ENCODE measurements at regions not wholly inside any gene's neighbourhood (a gene's known extent, or its start where the extent isn't known, plus 50 kb on each side); places are given as distances from the start of the nearest gene placed in this dataset.

- Histone ChIP-seq H3K9me3 (ENCODE audit: control insufficient read depth, insufficient read depth, low read length) (peaks cover 7% of the 10 kb centered on the region; the same call in 1 of the 2 replicates), H3K9me2 (replicated peaks; ENCODE audit: control insufficient read depth, low read length) (no peaks in the 10 kb centered on the region), H3K36me3 (ENCODE audit: control insufficient read depth, low read length) (no peaks in the 10 kb centered on the region), H3K79me2 (ENCODE audit: control insufficient read depth, low read length) (no peaks in the 10 kb centered on the region), H4K20me1 (ENCODE audit: control insufficient read depth, insufficient read depth, low read depth, low read length) (no peaks in the 10 kb centered on the region), H3K4me2 (ENCODE audit: low read length) (no peak overlapping the region), H3K4me3 (ENCODE audit: low read length) (no peak overlapping the region), H3K27me3 (ENCODE audit: control insufficient read depth, low read length) (no peaks in the 10 kb centered on the region), H3F3A (ENCODE audit: control insufficient read depth, insufficient read depth) (no peaks in the 10 kb centered on the region), H3K4me1 (ENCODE audit: control insufficient read depth, low read length) (no peaks in the 10 kb centered on the region), H3K27ac (ENCODE audit: low read depth, low read length) (no peak overlapping the region)
- TF ChIP-seq, protein P1, sequence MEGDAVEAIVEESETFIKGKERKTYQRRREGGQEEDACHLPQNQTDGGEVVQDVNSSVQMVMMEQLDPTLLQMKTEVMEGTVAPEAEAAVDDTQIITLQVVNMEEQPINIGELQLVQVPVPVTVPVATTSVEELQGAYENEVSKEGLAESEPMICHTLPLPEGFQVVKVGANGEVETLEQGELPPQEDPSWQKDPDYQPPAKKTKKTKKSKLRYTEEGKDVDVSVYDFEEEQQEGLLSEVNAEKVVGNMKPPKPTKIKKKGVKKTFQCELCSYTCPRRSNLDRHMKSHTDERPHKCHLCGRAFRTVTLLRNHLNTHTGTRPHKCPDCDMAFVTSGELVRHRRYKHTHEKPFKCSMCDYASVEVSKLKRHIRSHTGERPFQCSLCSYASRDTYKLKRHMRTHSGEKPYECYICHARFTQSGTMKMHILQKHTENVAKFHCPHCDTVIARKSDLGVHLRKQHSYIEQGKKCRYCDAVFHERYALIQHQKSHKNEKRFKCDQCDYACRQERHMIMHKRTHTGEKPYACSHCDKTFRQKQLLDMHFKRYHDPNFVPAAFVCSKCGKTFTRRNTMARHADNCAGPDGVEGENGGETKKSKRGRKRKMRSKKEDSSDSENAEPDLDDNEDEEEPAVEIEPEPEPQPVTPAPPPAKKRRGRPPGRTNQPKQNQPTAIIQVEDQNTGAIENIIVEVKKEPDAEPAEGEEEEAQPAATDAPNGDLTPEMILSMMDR (IDR thresholded peaks at IDR 0.05; ENCODE audit: low read depth, low read length, poor library complexity, severe bottlenecking) = no peak
- TF ChIP-seq EZH2phosphoT487 (IDR thresholded peaks at IDR 0.05; ENCODE audit: borderline replicate concordance, low read length) = no peak
These were observed 1702.9 kb upstream of the B3GALT2 start for GRCh38 chr1:194889310-194889709.

DNA sequence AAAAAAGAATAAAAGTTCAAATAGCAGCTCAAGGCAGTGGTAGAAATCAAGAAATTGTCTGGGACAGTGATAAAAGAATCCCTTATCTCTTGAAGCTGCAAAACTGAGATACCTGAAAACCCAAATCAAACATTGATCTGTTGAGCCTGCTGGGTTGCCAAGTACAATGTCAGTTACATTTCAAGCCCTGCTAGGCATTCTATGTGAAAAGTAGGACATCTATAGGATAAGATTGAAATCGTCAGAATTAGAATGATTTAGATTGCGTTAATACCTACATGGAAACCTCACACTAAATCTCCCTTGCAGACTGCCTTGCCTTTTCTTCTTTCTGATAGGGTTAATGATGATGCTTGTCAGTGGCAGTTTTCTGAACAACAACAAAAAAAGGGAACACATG is 1684.4 kb upstream of the B3GALT2 start:
- no peaks in the 10 kb centered on the region for H3K9me3 ChIP-seq (ENCODE audit: control insufficient read depth, insufficient read depth, low read length)
- no peaks in the 10 kb centered on the region for H3K79me2 ChIP-seq (ENCODE audit: control insufficient read depth, low read length)
- no peak for TF ChIP-seq EZH2phosphoT487 (IDR thresholded peaks at IDR 0.05; ENCODE audit: borderline replicate concordance, low read length)
- TF ChIP-seq, protein P1 (IDR thresholded peaks at IDR 0.05; ENCODE audit: low read depth, low read length, poor library complexity, severe bottlenecking) = no peak
- no peak overlapping the region for H3K4me3 ChIP-seq (ENCODE audit: low read length)
- H4K20me1 ChIP-seq (ENCODE audit: control insufficient read depth, insufficient read depth, low read depth, low read length) = no peaks in the 10 kb centered on the region
- no peaks in the 10 kb centered on the region for H3K36me3 ChIP-seq (ENCODE audit: control insufficient read depth, low read length)
- no peak overlapping the region for H3K27ac ChIP-seq (ENCODE audit: low read depth, low read length)
- no peaks in the 10 kb centered on the region; the same call in 1 of the 2 replicates for H3K4me1 ChIP-seq (ENCODE audit: control insufficient read depth, low read length)
- H3K9me2 ChIP-seq (replicated peaks; ENCODE audit: control insufficient read depth, low read length) = 0 out of 2 replicates have a peak, but pooled peaks cover 3% of the 10 kb centered on the region
- H3F3A ChIP-seq (ENCODE audit: control insufficient read depth, insufficient read depth) = no peaks in the 10 kb centered on the region
- no peak overlapping the region for H3K4me2 ChIP-seq (ENCODE audit: low read length)
- H3K27me3 ChIP-seq (ENCODE audit: control insufficient read depth, low read length) = no peaks in the 10 kb centered on the region

GRCh38 chr1:194866153-194866552 is 1679.7 kb upstream of the B3GALT2 start:
- Histone ChIP-seq H3K9me3 (ENCODE audit: control insufficient read depth, insufficient read depth, low read length) (no peaks in the 10 kb centered on the region), H3K27me3 (ENCODE audit: control insufficient read depth, low read length) (no peaks in the 10 kb centered on the region), H3K36me3 (ENCODE audit: control insufficient read depth, low read length) (no peaks in the 10 kb centered on the region), H3K4me2 (ENCODE audit: low read length) (no peak overlapping the region), H3F3A (ENCODE audit: control insufficient read depth, insufficient read depth) (no peaks in the 10 kb centered on the region), H3K27ac (ENCODE audit: low read depth, low read length) (no peak overlapping the region), H3K9me2 (replicated peaks; ENCODE audit: control insufficient read depth, low read length) (no peaks in the 10 kb centered on the region), H3K79me2 (ENCODE audit: control insufficient read depth, low read length) (no peaks in the 10 kb centered on the region), H3K4me1 (ENCODE audit: control insufficient read depth, low read length) (no peaks in the 10 kb centered on the region; the same call in 1 of the 2 replicates), H4K20me1 (ENCODE audit: control insufficient read depth, insufficient read depth, low read depth, low read length) (no peaks in the 10 kb centered on the region), H3K4me3 (ENCODE audit: low read length) (no peak overlapping the region)
- TF ChIP-seq, protein P1 (IDR thresholded peaks at IDR 0.05; ENCODE audit: low read depth, low read length, poor library complexity, severe bottlenecking) = no peak
- no peak for TF ChIP-seq EZH2phosphoT487 (IDR thresholded peaks at IDR 0.05; ENCODE audit: borderline replicate concordance, low read length)
